ENCODE measurements at regions not wholly inside any gene's neighbourhood (a gene's known extent, or its start where the extent isn't known, plus 50 kb on each side); places are given as distances from the start of the nearest gene placed in this dataset.

DNA sequence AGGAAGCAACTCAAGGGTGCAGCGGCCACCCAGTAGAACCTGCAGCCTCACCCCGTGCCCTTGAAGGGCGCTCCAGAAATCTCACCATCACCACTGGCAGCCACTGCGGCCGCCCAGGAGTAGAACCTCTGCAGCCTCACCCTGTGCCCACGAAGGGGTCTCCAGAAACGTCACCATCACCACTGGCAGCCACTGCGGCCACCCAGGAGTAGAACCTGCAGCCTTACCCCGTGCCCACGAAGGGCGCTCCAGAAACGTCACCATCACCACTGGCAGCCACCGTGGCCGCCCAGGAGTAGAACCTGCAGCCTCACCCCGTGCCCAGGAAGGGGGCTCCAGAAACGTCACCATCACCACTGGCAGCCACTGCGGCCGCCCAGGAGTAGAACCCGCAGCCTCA lies 336.0 kb downstream of the TEX29 start:
- Histone ChIP-seq H3K9me3 (no peaks in the 10 kb centered on the region), H3K27ac (no peak overlapping the region), H3K4me3 (replicated peaks in 1 of 3) (no peak overlapping the region), H3K4me1 (no peaks in the 10 kb centered on the region), H3K27me3 (no peaks in the 10 kb centered on the region), H3K36me3 (no peaks in the 10 kb centered on the region)
- DNase-seq = no peak
- 81 to 83% methylated on average over 8 to 10 of the region's 19 CpGs for WGBS, 2 donors
- TF ChIP-seq, protein P1, sequence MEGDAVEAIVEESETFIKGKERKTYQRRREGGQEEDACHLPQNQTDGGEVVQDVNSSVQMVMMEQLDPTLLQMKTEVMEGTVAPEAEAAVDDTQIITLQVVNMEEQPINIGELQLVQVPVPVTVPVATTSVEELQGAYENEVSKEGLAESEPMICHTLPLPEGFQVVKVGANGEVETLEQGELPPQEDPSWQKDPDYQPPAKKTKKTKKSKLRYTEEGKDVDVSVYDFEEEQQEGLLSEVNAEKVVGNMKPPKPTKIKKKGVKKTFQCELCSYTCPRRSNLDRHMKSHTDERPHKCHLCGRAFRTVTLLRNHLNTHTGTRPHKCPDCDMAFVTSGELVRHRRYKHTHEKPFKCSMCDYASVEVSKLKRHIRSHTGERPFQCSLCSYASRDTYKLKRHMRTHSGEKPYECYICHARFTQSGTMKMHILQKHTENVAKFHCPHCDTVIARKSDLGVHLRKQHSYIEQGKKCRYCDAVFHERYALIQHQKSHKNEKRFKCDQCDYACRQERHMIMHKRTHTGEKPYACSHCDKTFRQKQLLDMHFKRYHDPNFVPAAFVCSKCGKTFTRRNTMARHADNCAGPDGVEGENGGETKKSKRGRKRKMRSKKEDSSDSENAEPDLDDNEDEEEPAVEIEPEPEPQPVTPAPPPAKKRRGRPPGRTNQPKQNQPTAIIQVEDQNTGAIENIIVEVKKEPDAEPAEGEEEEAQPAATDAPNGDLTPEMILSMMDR (IDR thresholded peaks at IDR 0.05) = no peak
- no peak for TF ChIP-seq POLR2A (IDR thresholded peaks at IDR 0.05)
- intact Hi-C loops (cut with DNase I) = no loop called here

DNA sequence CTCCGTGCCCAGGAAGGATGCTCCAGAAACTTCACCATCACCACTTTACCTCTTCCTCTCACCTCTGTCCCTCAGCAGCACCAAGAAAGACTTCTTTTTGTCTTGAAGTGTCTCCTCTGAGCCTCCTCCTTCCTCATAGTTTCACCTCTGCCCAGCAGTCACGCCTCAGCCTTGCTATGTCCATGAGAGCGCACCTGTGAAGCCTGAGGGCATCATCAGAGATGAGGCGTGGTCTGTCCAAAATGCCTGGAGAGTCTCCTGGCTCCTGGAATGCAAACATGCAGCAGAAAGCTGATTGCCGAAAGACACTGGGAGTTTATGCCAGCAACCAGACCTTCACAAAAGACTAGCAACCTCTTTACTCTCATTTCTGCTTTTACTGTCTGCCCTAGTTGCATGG lies 336.6 kb downstream of the TEX29 start:
- intact Hi-C loops (cut with DNase I) = no loop called here
- Histone ChIP-seq H3K36me3 (no peaks in the 10 kb centered on the region), H3K4me1 (no peaks in the 10 kb centered on the region), H3K27me3 (no peaks in the 10 kb centered on the region), H3K4me3 (replicated peaks in 1 of 3) (no peak overlapping the region), H3K27ac (no peak overlapping the region), H3K9me3 (no peaks in the 10 kb centered on the region)
- DNase-seq = no peak
- TF ChIP-seq POLR2A (IDR thresholded peaks at IDR 0.05) = no peak
- TF ChIP-seq, protein P1 (IDR thresholded peaks at IDR 0.05) = no peak
- 87 to 93% methylated on average over 5 of the region's 5 CpGs for WGBS, 2 donors

DNA sequence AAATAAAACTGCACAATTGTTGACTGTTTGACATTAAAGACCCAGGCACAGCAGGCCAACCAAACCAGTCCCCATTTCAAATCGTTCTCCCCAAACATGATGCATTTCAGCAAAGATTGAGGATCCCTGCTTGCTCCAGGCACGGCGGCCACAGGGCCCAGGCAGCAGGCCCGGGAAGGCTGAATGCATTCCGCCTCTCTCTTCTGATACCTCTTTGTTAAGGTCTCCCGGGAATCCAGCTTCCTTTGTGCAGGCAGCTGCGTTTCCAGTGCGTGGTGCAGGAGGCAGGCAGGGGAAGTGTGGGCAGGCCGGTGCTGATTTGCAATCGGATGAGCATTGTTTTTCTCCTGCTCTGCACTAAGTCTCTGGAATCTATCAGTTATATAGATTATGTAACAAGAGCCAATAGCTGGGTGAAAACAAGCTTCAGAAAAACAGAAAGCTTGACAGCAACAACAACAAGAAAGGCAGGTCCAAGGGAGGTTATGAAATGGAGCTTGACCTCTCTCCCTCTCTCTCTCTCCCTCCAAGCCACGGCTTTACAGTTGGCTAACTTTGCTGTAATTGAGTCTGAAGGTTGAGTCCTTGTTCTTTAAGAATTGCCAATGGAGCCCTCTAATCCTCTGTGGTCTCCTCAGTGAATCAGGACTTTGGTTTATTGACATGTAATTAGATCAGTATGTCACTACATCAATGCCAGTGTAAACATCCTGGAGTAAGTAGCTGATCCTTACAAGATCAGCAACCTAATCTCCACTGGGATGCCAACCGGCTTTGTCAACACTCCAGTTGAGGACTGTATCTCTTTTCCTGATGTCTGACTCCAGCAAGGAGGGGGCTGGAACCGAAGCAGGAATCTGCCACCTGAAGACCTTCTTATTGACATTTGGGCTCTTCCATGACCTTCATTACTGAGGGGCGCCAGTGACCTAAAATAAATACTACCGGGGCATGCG lies 338.0 kb downstream of the TEX29 start:
- Histone ChIP-seq H3K4me3 (replicated peaks in 1 of 3) (no peak overlapping the region), H3K36me3 (no peaks in the 10 kb centered on the region), H3K4me1 (no peaks in the 10 kb centered on the region), H3K27me3 (no peaks in the 10 kb centered on the region), H3K27ac (no peak overlapping the region), H3K9me3 (no peaks in the 10 kb centered on the region)
- WGBS, 2 donors = 49 to 54% methylated on average over 16 of the region's 16 CpGs
- intact Hi-C loops (cut with DNase I) = no loop called here
- no peak for DNase-seq
- TF ChIP-seq, protein P1 (IDR thresholded peaks at IDR 0.05) = no peak
- no peak for TF ChIP-seq POLR2A (IDR thresholded peaks at IDR 0.05)

DNA sequence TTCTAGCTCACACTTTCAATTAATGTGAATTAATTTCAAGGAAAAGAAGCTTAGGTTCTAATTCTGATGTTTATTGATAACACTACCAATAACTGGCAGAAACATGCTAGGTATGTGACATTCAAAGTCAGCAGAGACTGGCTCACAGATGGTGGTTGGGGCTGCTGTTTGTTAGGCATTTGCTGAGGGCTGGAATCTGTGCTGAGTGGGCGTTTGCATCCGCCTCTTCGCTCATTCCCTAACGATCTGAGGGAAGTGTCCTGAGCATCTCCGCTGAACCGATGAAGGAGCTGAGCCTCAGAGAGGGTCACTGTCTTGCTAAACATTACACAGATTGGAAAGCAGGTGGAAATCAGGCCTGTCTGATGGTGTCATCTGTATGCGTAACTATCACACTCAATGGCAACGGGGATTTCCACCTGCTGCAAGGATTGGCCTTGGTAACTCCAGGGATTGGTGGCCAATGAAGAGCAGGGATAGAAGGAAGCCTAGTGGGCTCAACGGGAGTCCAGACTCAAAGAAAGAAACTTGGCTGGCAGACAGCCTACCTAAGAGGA lies 338.9 kb downstream of the TEX29 start:
- intact Hi-C loops (cut with DNase I) = no loop called here
- TF ChIP-seq, protein P1 (IDR thresholded peaks at IDR 0.05) = no peak
- Histone ChIP-seq H3K4me3 (replicated peaks in 1 of 3) (no peak overlapping the region), H3K36me3 (no peaks in the 10 kb centered on the region), H3K27me3 (no peaks in the 10 kb centered on the region), H3K4me1 (no peaks in the 10 kb centered on the region), H3K9me3 (no peaks in the 10 kb centered on the region), H3K27ac (no peak overlapping the region)
- DNase-seq = no peak
- WGBS, 2 donors = 76 to 88% methylated on average over 9 of the region's 9 CpGs

DNA sequence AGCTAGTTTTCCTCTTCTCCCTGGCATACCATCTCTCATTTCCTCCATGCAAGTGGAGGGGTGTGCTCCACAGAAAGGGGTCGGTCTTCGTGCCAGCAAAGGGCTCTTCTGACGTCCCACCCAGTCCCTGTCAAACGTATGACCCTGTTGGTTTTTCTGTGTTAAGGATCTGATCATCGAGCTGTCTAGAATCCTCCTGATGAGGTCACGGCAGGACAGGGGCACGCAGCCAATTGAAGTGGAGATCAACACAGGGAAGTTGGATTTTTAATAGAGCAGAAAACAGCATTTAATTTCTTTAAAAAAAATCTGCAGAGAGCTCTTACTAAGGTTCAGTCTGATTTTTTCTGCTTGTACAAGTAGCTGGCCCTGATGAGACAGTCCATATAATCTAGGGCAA lies 339.4 kb downstream of the TEX29 start:
- TF ChIP-seq POLR2A (IDR thresholded peaks at IDR 0.05) = no peak
- TF ChIP-seq, protein P1 (IDR thresholded peaks at IDR 0.05) = no peak
- H3K9me3 ChIP-seq = no peaks in the 10 kb centered on the region
- no peaks in the 10 kb centered on the region for H3K4me1 ChIP-seq
- no peak overlapping the region for H3K27ac ChIP-seq
- H3K36me3 ChIP-seq = no peaks in the 10 kb centered on the region
- no peaks in the 10 kb centered on the region for H3K27me3 ChIP-seq
- intact Hi-C loops (cut with DNase I) = no loop called here
- WGBS, 2 donors = 69 to 71% methylated on average over 7 of the region's 7 CpGs
- no peak for DNase-seq
- H3K4me3 ChIP-seq (replicated peaks in 1 of 3) = no peak overlapping the region
